Endothelial cell of umbilical vein (primary cell): ENCODE measurements at regions not wholly inside any gene's neighbourhood (a gene's known extent, or its start where the extent isn't known, plus 50 kb on each side); places are given as distances from the start of the nearest gene placed in this dataset.

ENCODE experiments used
- BruUV-seq: library from RNA; stranded (reverse); fragments of 400-500 nt; replicated peaks from 2 replicates; lab custom pipeline; 2021; lab: Mats Ljungman, UMichigan
- CTCF ChIA-PET: fragments of 300-600, 350-600 bp; sonication (Branson Sonifier 250); formaldehyde crosslinking; loops from one replicate; lab custom pipeline; 2021; ENCODE audit warnings: antibody characterized with exemption, inconsistent platforms; lab: Charles Lee
- POLR2A ChIA-PET: fragments of 300-600, 350-600 bp; sonication (Branson Sonifier 250); formaldehyde crosslinking; loops from one replicate; lab custom pipeline; 2021; ENCODE audit warnings: antibody characterized with exemption, inconsistent platforms; lab: Charles Lee
- DNase-seq: peaks from one replicate; pipeline ENCODE4 v3.0.0-alpha.2; 2011; ENCODE audit warnings: low read depth, low spot score
- FAIRE-seq: peaks from 2 replicates; lab custom pipeline; 2011; peaks lifted over from hg19 to GRCh38; lab: Jason Lieb, UNC
- H2AFZ ChIP-seq: 2 replicates; pipeline ENCODE4 v1.6.0; 2012; ENCODE audit warnings: low read depth, low read length, control low read depth, inconsistent platforms
- H3K27ac ChIP-seq: 2 replicates; pipeline ENCODE4 v1.5.1; 2011; ENCODE audit warnings: low read depth, mild to moderate bottlenecking, control low read depth, low read length, moderate library complexity; ENCODE audit not compliant: insufficient read depth
- H3K27me3 ChIP-seq, 2 experiments: 2 replicates each; pipeline versions ENCODE4 v1.6.0 to v1.6.1; 2011; ENCODE audit warnings: low read length in 2 of 2, mixed read lengths in 1 of 2; ENCODE audit not compliant: control insufficient read depth in 2 of 2, insufficient read depth in 2 of 2
- H3K36me3 ChIP-seq, 2 experiments: 2 replicates in 1 of 2; 3 replicates in 1 of 2; pipeline ENCODE4 v1.5.1; 2011; ENCODE audit warnings: low read length in 2 of 2, mild to moderate bottlenecking in 1 of 2, moderate library complexity in 1 of 2; ENCODE audit not compliant: control insufficient read depth in 2 of 2, insufficient read depth in 2 of 2; ENCODE audit errors: extremely low read depth in 1 of 2
- H3K4me1 ChIP-seq: 3 replicates; pipeline ENCODE4 v1.5.1; 2011; ENCODE audit warnings: mild to moderate bottlenecking, low read length; ENCODE audit not compliant: control insufficient read depth, insufficient read depth; ENCODE audit errors: extremely low read depth
- H3K4me2 ChIP-seq: 2 replicates; pipeline ENCODE4 v1.6.1; 2011; ENCODE audit warnings: low read length, control low read depth, mixed read lengths; ENCODE audit not compliant: insufficient read depth
- H3K4me3 ChIP-seq, 3 experiments: fragments of 200-600 bp in 1 of 3; sonication (generic), shearing (Covaris generic) in 1 of 3; replicated peaks in 1 of 3; 2 replicates each; pipeline ENCODE4 v1.5.1; 2011 to 2016; ENCODE audit warnings: control low read depth in 3 of 3, low read length in 3 of 3, mild to moderate bottlenecking in 2 of 3, inconsistent platforms in 1 of 3, low read depth in 1 of 3, moderate library complexity in 1 of 3; ENCODE audit not compliant: insufficient read depth in 1 of 3
- H3K79me2 ChIP-seq: 2 replicates; pipeline ENCODE4 v1.6.0; 2012; ENCODE audit warnings: low read length, inconsistent platforms; ENCODE audit not compliant: control insufficient read depth, insufficient read depth
- H3K9ac ChIP-seq: replicated peaks from 2 replicates; pipeline ENCODE3; 2011; ENCODE audit warnings: low read length, control low read depth; ENCODE audit not compliant: insufficient read depth; ENCODE audit errors: extremely low read depth
- H3K9me1 ChIP-seq: replicated peaks from 3 replicates; pipeline ENCODE4 v1.6.0; 2011; ENCODE audit warnings: mild to moderate bottlenecking, low read length; ENCODE audit not compliant: control insufficient read depth, insufficient read depth; ENCODE audit errors: extremely low read depth
- H3K9me3 ChIP-seq: replicated peaks from 2 replicates; pipeline ENCODE4 v1.5.1; 2012; ENCODE audit warnings: low read length, inconsistent platforms; ENCODE audit not compliant: control insufficient read depth, insufficient read depth
- H4K20me1 ChIP-seq: replicated peaks from 2 replicates; pipeline ENCODE3; 2011; ENCODE audit warnings: mild to moderate bottlenecking, low read length; ENCODE audit not compliant: control insufficient read depth, insufficient read depth; ENCODE audit errors: extremely low read depth
- CTCF ChIP-seq, 2 donors: IDR thresholded peaks; 1 replicate in 1 of 2; 2 replicates in 1 of 2; pipeline ENCODE4 v1.5.1; 2011; ENCODE audit warnings: low read length in 2 of 2, mild to moderate bottlenecking in 2 of 2, moderate library complexity in 2 of 2, control low read depth in 1 of 2, inconsistent platforms in 1 of 2, low read depth in 1 of 2; ENCODE audit not compliant: insufficient read depth in 1 of 2; ENCODE audit errors: extremely low read depth in 1 of 2
- EZH2 ChIP-seq: IDR thresholded peaks from 2 replicates; pipeline ENCODE4 v1.6.1; 2012; ENCODE audit warnings: borderline replicate concordance, low read depth, mild to moderate bottlenecking, moderate library complexity, low read length, inconsistent platforms; ENCODE audit not compliant: severe bottlenecking
- FOS ChIP-seq: IDR thresholded peaks from 2 replicates; pipeline ENCODE4 v1.6.1; 2011; ENCODE audit warnings: mild to moderate bottlenecking, low read length, moderate library complexity, borderline replicate concordance; ENCODE audit not compliant: insufficient read depth
- GATA2 ChIP-seq: IDR thresholded peaks from 2 replicates; pipeline ENCODE4 v1.7.0; 2011; ENCODE audit warnings: low read depth, mild to moderate bottlenecking, moderate library complexity, mixed read lengths, low read length; ENCODE audit not compliant: insufficient read length, insufficient read depth
- JUN ChIP-seq: IDR thresholded peaks from 2 replicates; pipeline ENCODE4 v1.6.1; 2011; ENCODE audit warnings: borderline replicate concordance, low read depth; ENCODE audit not compliant: insufficient read length, insufficient read depth
- MYC ChIP-seq: IDR thresholded peaks from one replicate; pipeline ENCODE4 v1.6.1; 2011; ENCODE audit warnings: mild to moderate bottlenecking, low read depth, low read length
- POLR2A ChIP-seq: IDR thresholded peaks from 2 replicates; pipeline ENCODE4 v1.6.1; 2012; ENCODE audit warnings: low read depth, mild to moderate bottlenecking, control low read depth, low read length
- POLR2AphosphoS5 ChIP-seq: IDR thresholded peaks from 2 replicates; pipeline ENCODE4 v1.6.1; 2012; ENCODE audit warnings: low read depth, mild to moderate bottlenecking, control low read depth, low read length, moderate library complexity; ENCODE audit not compliant: insufficient read depth
- dilution Hi-C: fragments of 300-500 bp; cut with MboI; formaldehyde crosslinking; loops from one replicate; pipeline ENCODE4 v1.15.0; 2019; ENCODE audit warnings: low sequenced_read_pairs; ENCODE audit not compliant: extremely low pct_ligation_motif_present
- intact Hi-C: fragments of 100-400 bp; cut with micrococcal nuclease; formaldehyde crosslinking; loops from one replicate; pipeline ENCODE4 v1.10.0; 2022
- TF ChIP-seq, protein P1 (sequence below): IDR thresholded peaks from 2 replicates; pipeline ENCODE4 v1.6.1; 2011; ENCODE audit not compliant: insufficient read depth, insufficient read length

- Histone ChIP-seq H3K9me1 (no peaks in the 10 kb centered on the region), H4K20me1 (no peaks in the 10 kb centered on the region), H2AFZ (no peak overlapping the region), H3K9me3 (no peaks in the 10 kb centered on the region), H3K4me1 (peaks cover 18% of the 10 kb centered on the region), H3K4me3 (no peak overlapping the region), H3K27ac (no peak overlapping the region), H3K36me3 (no peaks in the 10 kb centered on the region), H3K27me3 (peaks cover 0 to 2% of the 10 kb centered on the region in 2 experiments), H3K4me2 (no peak overlapping the region), H3K79me2 (no peaks in the 10 kb centered on the region), H3K9ac (no peak overlapping the region)
- intact Hi-C loops = no loop called here
- dilution Hi-C loops = no loop called here
- ChIA-PET POLR2A (no interaction called here), CTCF (no interaction called here)
- no TSS peak for BruUV-seq
- FAIRE-seq = no peak
- TF ChIP-seq EZH2 (peak; percentile 76), CTCF (IDR thresholded peaks at IDR 0.05; ENCODE audit: extremely low read depth in 1 of 2, insufficient read depth in 1 of 2, low read depth in 1 of 2, low read length in 2 of 2) (no peak)
- DNase-seq = no peak
Observed at GRCh38 chr17:77281904-77282367, 141.2 kb downstream of the SEC14L1 start.

GRCh38 chr17:77282524-77283515 lies 142.1 kb downstream of the SEC14L1 start:
- BruUV-seq = no TSS peak
- intact Hi-C loops (no loop called here), dilution Hi-C loops (no loop called here)
- Histone ChIP-seq H3K4me1 (peaks cover 22% of the 10 kb centered on the region), H3K9ac (no peak overlapping the region), H3K4me2 (no peak overlapping the region), H3K27ac (no peak overlapping the region), H3K27me3 (peaks cover 0 to 2% of the 10 kb centered on the region in 2 experiments), H3K79me2 (no peaks in the 10 kb centered on the region), H3K36me3 (no peaks in the 10 kb centered on the region), H4K20me1 (no peaks in the 10 kb centered on the region), H3K4me3 (no peak overlapping the region), H3K9me3 (no peaks in the 10 kb centered on the region), H3K9me1 (no peaks in the 10 kb centered on the region), H2AFZ (no peak overlapping the region)
- TF ChIP-seq MYC (no peak), CTCF (IDR thresholded peaks at IDR 0.05; ENCODE audit: extremely low read depth in 1 of 2, insufficient read depth in 1 of 2, low read depth in 1 of 2, low read length in 2 of 2) (no peak), GATA2 (no peak), POLR2A (no peak), JUN (no peak), EZH2 (no peak), POLR2AphosphoS5 (no peak), FOS (no peak)
- TF ChIP-seq, protein P1, sequence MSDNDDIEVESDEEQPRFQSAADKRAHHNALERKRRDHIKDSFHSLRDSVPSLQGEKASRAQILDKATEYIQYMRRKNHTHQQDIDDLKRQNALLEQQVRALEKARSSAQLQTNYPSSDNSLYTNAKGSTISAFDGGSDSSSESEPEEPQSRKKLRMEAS = no peak
- no peak for DNase-seq
- FAIRE-seq = no peak
- POLR2A ChIA-PET = no interaction called here
- CTCF ChIA-PET = no interaction called here
